ENCODE measurements at regions not wholly inside any gene's neighbourhood (a gene's known extent, or its start where the extent isn't known, plus 50 kb on each side); places are given as distances from the start of the nearest gene placed in this dataset.

- no peak overlapping the region for H2BK5ac ChIP-seq (ENCODE audit: low read depth, low read length, poor library complexity)
- H2BK120ac ChIP-seq (ENCODE audit: insufficient read depth, low read length, poor library complexity): no peak overlapping the region
- H4K12ac ChIP-seq (ENCODE audit: low read depth, low read length): no peak overlapping the region
- H3K4me2 ChIP-seq (ENCODE audit: low read length): no peak overlapping the region
- H3K4ac ChIP-seq (ENCODE audit: low read depth, low read length): no peak overlapping the region
- H4K8ac ChIP-seq (ENCODE audit: low read depth, low read length): no peak overlapping the region
- H3K9ac ChIP-seq (ENCODE audit: low read length): no peak overlapping the region
- no peak overlapping the region for H3K14ac ChIP-seq (ENCODE audit: low read length)
- no peak overlapping the region for H3K18ac ChIP-seq (ENCODE audit: low read length)
- H2BK12ac ChIP-seq (ENCODE audit: low read length): peak overlapping the region; percentile 18
- H4K91ac ChIP-seq (ENCODE audit: low read depth, low read length): no peak overlapping the region
- H3K9me3 ChIP-seq (ENCODE audit: insufficient read depth, low read depth, low read length): no peaks in the 10 kb centered on the region
- no peaks in the 10 kb centered on the region for H3K27me3 ChIP-seq (ENCODE audit: insufficient read depth, low read length)
- no peak overlapping the region for H3K4me3 ChIP-seq (ENCODE audit: low read depth, low read length)
- H3K27ac ChIP-seq (ENCODE audit: low read depth, low read length): no peak overlapping the region
- H3K23ac ChIP-seq (ENCODE audit: low read length): no peak overlapping the region
- H3K4me1 ChIP-seq (ENCODE audit: control insufficient read depth in 1 of 2, insufficient read depth in 2 of 2, low read length in 2 of 2): peaks cover 19 to 23% of the 10 kb centered on the region in 2 experiments
- H3K36me3 ChIP-seq (ENCODE audit: control insufficient read depth in 1 of 2, insufficient read depth in 2 of 2, low read length in 2 of 2): no peaks in the 10 kb centered on the region
- no peak overlapping the region for H2AK5ac ChIP-seq (ENCODE audit: low read length)
- WGBS (ENCODE audit: extremely low coverage, insufficient coverage, insufficient read length): no CpG with 5 or more reads among the region's 8 CpGs
- H3K79me2 ChIP-seq (ENCODE audit: control insufficient read depth, insufficient read depth, low read length, poor library complexity): no peaks in the 10 kb centered on the region
- H2AFZ ChIP-seq (ENCODE audit: insufficient read depth, low read length, poor library complexity): no peak overlapping the region
- peaks cover 10% of the 10 kb centered on the region for H3K79me1 ChIP-seq (ENCODE audit: low read length)
- DNase-seq: no peak
Measured at GRCh38 chr1:93815366-93816110, 63.5 kb downstream of the DNTTIP2 start.

- H3K4me3 ChIP-seq (ENCODE audit: low read depth, low read length): no peak overlapping the region
- H4K8ac ChIP-seq (ENCODE audit: low read depth, low read length): peak overlapping the region; percentile 36
- H3K4ac ChIP-seq (ENCODE audit: low read depth, low read length): no peak overlapping the region
- no peak overlapping the region for H3K14ac ChIP-seq (ENCODE audit: low read length)
- no CpG with 5 or more reads among the region's 8 CpGs for WGBS (ENCODE audit: extremely low coverage, insufficient coverage, insufficient read length)
- H2BK120ac ChIP-seq (ENCODE audit: insufficient read depth, low read length, poor library complexity): peak overlapping the region; percentile 43
- peak overlapping the region; percentile 51 for H2AK5ac ChIP-seq (ENCODE audit: low read length)
- H3K27ac ChIP-seq (ENCODE audit: low read depth, low read length): no peak overlapping the region
- DNase-seq: no peak
- no peaks in the 10 kb centered on the region for H3K79me2 ChIP-seq (ENCODE audit: control insufficient read depth, insufficient read depth, low read length, poor library complexity)
- no peak overlapping the region for H3K4me2 ChIP-seq (ENCODE audit: low read length)
- H3K36me3 ChIP-seq (ENCODE audit: control insufficient read depth in 1 of 2, insufficient read depth in 2 of 2, low read length in 2 of 2): no peaks in the 10 kb centered on the region
- H2AFZ ChIP-seq (ENCODE audit: insufficient read depth, low read length, poor library complexity): no peak overlapping the region
- peak overlapping the region; percentile 80 for H2BK12ac ChIP-seq (ENCODE audit: low read length)
- H4K12ac ChIP-seq (ENCODE audit: low read depth, low read length): no peak overlapping the region
- H3K4me1 ChIP-seq (ENCODE audit: control insufficient read depth in 1 of 2, insufficient read depth in 2 of 2, low read length in 2 of 2): peaks cover 17 to 23% of the 10 kb centered on the region in 2 experiments
- H3K79me1 ChIP-seq (ENCODE audit: low read length): peaks cover 9% of the 10 kb centered on the region
- no peak overlapping the region for H3K18ac ChIP-seq (ENCODE audit: low read length)
- peak overlapping the region; percentile 40 for H4K91ac ChIP-seq (ENCODE audit: low read depth, low read length)
- H3K9ac ChIP-seq (ENCODE audit: low read length): no peak overlapping the region
- no peaks in the 10 kb centered on the region for H3K9me3 ChIP-seq (ENCODE audit: insufficient read depth, low read depth, low read length)
- H3K23ac ChIP-seq (ENCODE audit: low read length): no peak overlapping the region
- no peak overlapping the region for H2BK5ac ChIP-seq (ENCODE audit: low read depth, low read length, poor library complexity)
- H3K27me3 ChIP-seq (ENCODE audit: insufficient read depth, low read length): no peaks in the 10 kb centered on the region
Measured at GRCh38 chr1:93814795-93815340, 64.1 kb downstream of the DNTTIP2 start.

GRCh38 chr1:93814059-93814794 lies 64.8 kb downstream of the DNTTIP2 start:
- H3K9me3 ChIP-seq (ENCODE audit: insufficient read depth, low read depth, low read length): no peaks in the 10 kb centered on the region
- H3K79me2 ChIP-seq (ENCODE audit: control insufficient read depth, insufficient read depth, low read length, poor library complexity): no peaks in the 10 kb centered on the region
- H3K23ac ChIP-seq (ENCODE audit: low read length): no peak overlapping the region
- H2BK5ac ChIP-seq (ENCODE audit: low read depth, low read length, poor library complexity): no peak overlapping the region
- H2AK5ac ChIP-seq (ENCODE audit: low read length): peak overlapping the region; percentile 51
- H3K4me1 ChIP-seq (ENCODE audit: control insufficient read depth in 1 of 2, insufficient read depth in 2 of 2, low read length in 2 of 2): peaks cover 17 to 23% of the 10 kb centered on the region in 2 experiments
- no peak overlapping the region for H3K14ac ChIP-seq (ENCODE audit: low read length)
- H3K18ac ChIP-seq (ENCODE audit: low read length): no peak overlapping the region
- H3K27ac ChIP-seq (ENCODE audit: low read depth, low read length): no peak overlapping the region
- H3K4me3 ChIP-seq (ENCODE audit: low read depth, low read length): no peak overlapping the region
- H4K12ac ChIP-seq (ENCODE audit: low read depth, low read length): no peak overlapping the region
- H2AFZ ChIP-seq (ENCODE audit: insufficient read depth, low read length, poor library complexity): no peak overlapping the region
- peak overlapping the region; percentile 80 for H2BK12ac ChIP-seq (ENCODE audit: low read length)
- H2BK120ac ChIP-seq (ENCODE audit: insufficient read depth, low read length, poor library complexity): no peak overlapping the region
- H3K79me1 ChIP-seq (ENCODE audit: low read length): peaks cover 9% of the 10 kb centered on the region
- no peaks in the 10 kb centered on the region for H3K36me3 ChIP-seq (ENCODE audit: control insufficient read depth in 1 of 2, insufficient read depth in 2 of 2, low read length in 2 of 2)
- H4K91ac ChIP-seq (ENCODE audit: low read depth, low read length): peak overlapping the region; percentile 40
- WGBS (ENCODE audit: extremely low coverage, insufficient coverage, insufficient read length): no CpG with 5 or more reads among the region's 7 CpGs
- no peak overlapping the region for H3K9ac ChIP-seq (ENCODE audit: low read length)
- no peak overlapping the region for H3K4me2 ChIP-seq (ENCODE audit: low read length)
- H3K27me3 ChIP-seq (ENCODE audit: insufficient read depth, low read length): no peaks in the 10 kb centered on the region
- no peak overlapping the region for H3K4ac ChIP-seq (ENCODE audit: low read depth, low read length)
- no peak overlapping the region for H4K8ac ChIP-seq (ENCODE audit: low read depth, low read length)
- peak; percentile 71 to 90 for DNase-seq

- WGBS (ENCODE audit: extremely low coverage, insufficient coverage, insufficient read length): no CpG with 5 or more reads among the region's 2 CpGs
- H3K23ac ChIP-seq (ENCODE audit: low read length): no peak overlapping the region
Measured at GRCh38 chr1:93813076-93813475, 65.9 kb downstream of the DNTTIP2 start.

More at GRCh38 chr1:93813076-93813475, 65.9 kb downstream of the DNTTIP2 start:
- no peak overlapping the region for H4K12ac ChIP-seq (ENCODE audit: low read depth, low read length)
- no peak overlapping the region for H3K4me3 ChIP-seq (ENCODE audit: low read depth, low read length)
- no peak overlapping the region for H3K9ac ChIP-seq (ENCODE audit: low read length)
- no peak overlapping the region for H3K4me2 ChIP-seq (ENCODE audit: low read length)
- no peak overlapping the region for H2BK5ac ChIP-seq (ENCODE audit: low read depth, low read length, poor library complexity)
- no peak overlapping the region for H2AK5ac ChIP-seq (ENCODE audit: low read length)
- no peak overlapping the region for H3K14ac ChIP-seq (ENCODE audit: low read length)
- no peaks in the 10 kb centered on the region for H3K9me3 ChIP-seq (ENCODE audit: insufficient read depth, low read depth, low read length)
- H3K79me2 ChIP-seq (ENCODE audit: control insufficient read depth, insufficient read depth, low read length, poor library complexity): no peaks in the 10 kb centered on the region
- no peak overlapping the region for H3K27ac ChIP-seq (ENCODE audit: low read depth, low read length)
- H3K36me3 ChIP-seq (ENCODE audit: control insufficient read depth in 1 of 2, insufficient read depth in 2 of 2, low read length in 2 of 2): no peaks in the 10 kb centered on the region
- H2BK12ac ChIP-seq (ENCODE audit: low read length): no peak overlapping the region
- no peak overlapping the region for H4K8ac ChIP-seq (ENCODE audit: low read depth, low read length)
- H3K79me1 ChIP-seq (ENCODE audit: low read length): peaks cover 5% of the 10 kb centered on the region
- no peak overlapping the region for H3K4ac ChIP-seq (ENCODE audit: low read depth, low read length)
- peaks cover 14 to 15% of the 10 kb centered on the region in 2 experiments for H3K4me1 ChIP-seq (ENCODE audit: control insufficient read depth in 1 of 2, insufficient read depth in 2 of 2, low read length in 2 of 2)
- H3K18ac ChIP-seq (ENCODE audit: low read length): no peak overlapping the region
- no peak for DNase-seq
- no peaks in the 10 kb centered on the region for H3K27me3 ChIP-seq (ENCODE audit: insufficient read depth, low read length)
- no peak overlapping the region for H2BK120ac ChIP-seq (ENCODE audit: insufficient read depth, low read length, poor library complexity)
- no peak overlapping the region for H4K91ac ChIP-seq (ENCODE audit: low read depth, low read length)
- no peak overlapping the region for H2AFZ ChIP-seq (ENCODE audit: insufficient read depth, low read length, poor library complexity)
